Activated gamma-delta T cell treated with Interleukin-2 at 50 U/mL for 16 hours (primary cell): ENCODE measurements at regions not wholly inside any gene's neighbourhood (a gene's known extent, or its start where the extent isn't known, plus 50 kb on each side); places are given as distances from the start of the nearest gene placed in this dataset.
A peak's percentile ranks its signal among the peaks of the same experiment; 100 is the strongest.
"Not testable (repeated sequence)": the region's sequence is repeated elsewhere in the genome, so short reads cannot be mapped to it uniquely, and the experiment has no call there.

Experiments used
- DNase-seq: peaks from one replicate; pipeline ENCODE4 v3.0.0-alpha.2; 2020

GRCh38 chr20:30297878-30298595 lies 959.4 kb upstream of the DEFB115 start:
- DNase-seq: not testable (repeated sequence)

- not testable (repeated sequence) for DNase-seq
Measured at GRCh38 chr20:30300220-30300642, 957.2 kb upstream of the DEFB115 start.

DNA sequence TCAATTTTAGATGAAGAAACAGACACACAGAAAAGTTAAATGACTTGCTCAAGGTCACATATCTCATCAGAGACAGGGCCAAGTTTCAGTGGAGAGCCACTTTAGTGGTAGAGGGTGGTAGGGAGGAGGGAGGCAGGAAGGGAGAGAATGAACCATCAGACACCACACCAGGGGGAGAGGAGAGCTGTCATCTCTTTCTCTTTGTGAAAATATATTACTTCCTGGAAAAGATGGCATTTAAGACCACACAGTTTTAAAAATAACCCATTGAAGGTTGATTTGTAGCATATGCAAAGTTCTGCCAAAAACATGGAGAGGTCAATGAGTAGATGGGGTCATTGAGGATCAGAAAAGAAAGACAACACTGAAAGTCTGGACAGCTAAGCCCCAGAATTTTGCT lies 954.7 kb upstream of the DEFB115 start:
- DNase-seq: not testable (repeated sequence)

- not testable (repeated sequence) for DNase-seq
Measured at GRCh38 chr20:30309938-30310337, 947.5 kb upstream of the DEFB115 start.

- DNase-seq: not testable (repeated sequence)
Measured at GRCh38 chr20:30310385-30310784, 947.1 kb upstream of the DEFB115 start.

- DNase-seq: not testable (repeated sequence)
Measured at GRCh38 chr20:30312220-30312619, 945.2 kb upstream of the DEFB115 start.

- DNase-seq: not testable (repeated sequence)
Measured at GRCh38 chr20:30313660-30314059, 943.8 kb upstream of the DEFB115 start.

DNA sequence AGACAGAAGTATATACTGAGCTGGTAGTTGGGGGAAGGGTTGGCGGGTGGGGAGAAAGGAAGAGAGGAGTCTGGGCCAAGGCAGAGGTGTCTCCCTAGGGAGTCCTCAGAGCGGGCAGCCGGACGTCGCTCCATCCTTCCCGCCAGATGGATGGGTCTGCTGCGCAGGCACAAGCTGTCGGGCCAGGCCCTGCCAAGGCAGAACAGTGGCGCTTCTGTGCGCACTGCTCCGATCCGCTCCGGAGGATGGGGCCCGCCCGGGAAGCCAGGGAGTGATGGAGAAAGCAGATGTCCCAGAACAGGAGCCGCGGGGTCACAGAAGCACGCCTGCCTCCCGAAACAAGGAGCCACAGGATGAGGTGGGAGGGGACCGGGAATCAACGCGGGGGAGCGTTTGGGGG lies 941.4 kb upstream of the DEFB115 start:
- DNase-seq: not testable (repeated sequence)

DNA sequence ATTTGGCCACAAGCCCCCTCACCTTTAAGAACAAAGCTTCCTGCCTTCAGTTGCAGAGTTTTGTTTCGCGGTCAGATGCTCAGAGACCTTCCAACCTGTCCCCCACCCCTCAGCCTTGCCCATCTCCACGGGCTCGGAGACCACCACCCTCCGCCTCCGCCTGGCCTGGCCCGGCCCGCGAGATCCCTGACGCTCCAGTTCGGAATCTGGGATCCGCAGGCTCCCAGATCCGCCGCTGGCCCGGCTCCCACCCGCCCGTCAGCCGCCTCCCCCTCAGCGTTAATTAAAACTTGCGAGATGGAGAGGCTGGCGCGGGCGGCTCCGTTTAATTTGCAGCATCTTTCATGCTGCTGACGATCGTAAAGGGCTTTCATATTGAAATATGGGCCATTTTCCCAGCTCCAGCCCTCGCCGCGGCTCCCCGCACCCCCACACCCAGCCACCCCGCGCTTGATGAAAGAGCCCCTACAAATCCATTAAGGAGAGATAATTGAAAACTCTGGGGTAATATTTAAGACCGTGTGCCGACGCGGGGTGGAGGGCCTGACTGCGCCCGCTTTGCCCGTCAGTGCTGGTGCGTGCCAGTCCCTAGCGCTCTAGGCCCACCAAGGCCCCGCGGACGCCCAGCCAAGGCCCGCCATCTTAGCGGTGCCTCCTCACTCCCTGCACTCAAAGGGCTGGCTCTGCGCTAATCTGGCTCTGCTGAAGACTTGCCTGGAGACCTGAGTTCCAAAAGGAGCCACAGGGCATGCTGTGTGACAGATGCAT lies 940.7 kb upstream of the DEFB115 start:
- DNase-seq: not testable (repeated sequence)

DNA sequence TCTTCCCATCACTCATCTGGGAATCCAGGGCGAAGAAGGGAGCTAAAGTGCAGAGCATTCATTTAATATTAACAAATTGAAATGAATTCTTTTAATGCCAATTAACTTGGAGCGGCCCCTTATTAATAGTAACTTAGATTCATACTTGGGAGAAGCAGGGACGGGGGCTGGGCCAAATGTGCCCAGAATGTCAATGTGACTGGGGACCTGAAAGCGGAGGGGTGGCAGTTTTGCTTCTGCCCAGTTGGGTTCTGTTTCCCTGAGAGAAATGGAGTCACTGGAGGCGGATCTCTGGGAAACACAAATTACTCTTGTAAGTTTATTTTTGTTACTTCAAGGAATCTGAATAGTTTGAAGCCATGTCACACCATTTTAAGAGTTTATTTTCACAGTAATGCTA lies 923.7 kb upstream of the DEFB115 start:
- DNase-seq: not testable (repeated sequence)

GRCh38 chr20:30337556-30337955 lies 919.9 kb upstream of the DEFB115 start:
- DNase-seq: not testable (repeated sequence)

GRCh38 chr20:30348932-30349331 lies 908.5 kb upstream of the DEFB115 start:
- not testable (repeated sequence) for DNase-seq

- not testable (repeated sequence) for DNase-seq
Measured at GRCh38 chr20:30356854-30357467, 900.5 kb upstream of the DEFB115 start.

- DNase-seq: not testable (repeated sequence)
Measured at GRCh38 chr20:30361756-30362155, 895.7 kb upstream of the DEFB115 start.

GRCh38 chr20:30376430-30376766 lies 881.1 kb upstream of the DEFB115 start:
- DNase-seq: not testable (repeated sequence)

- DNase-seq: peak; percentile 82
Measured at GRCh38 chr20:30376767-30377658, 880.5 kb upstream of the DEFB115 start.

DNA sequence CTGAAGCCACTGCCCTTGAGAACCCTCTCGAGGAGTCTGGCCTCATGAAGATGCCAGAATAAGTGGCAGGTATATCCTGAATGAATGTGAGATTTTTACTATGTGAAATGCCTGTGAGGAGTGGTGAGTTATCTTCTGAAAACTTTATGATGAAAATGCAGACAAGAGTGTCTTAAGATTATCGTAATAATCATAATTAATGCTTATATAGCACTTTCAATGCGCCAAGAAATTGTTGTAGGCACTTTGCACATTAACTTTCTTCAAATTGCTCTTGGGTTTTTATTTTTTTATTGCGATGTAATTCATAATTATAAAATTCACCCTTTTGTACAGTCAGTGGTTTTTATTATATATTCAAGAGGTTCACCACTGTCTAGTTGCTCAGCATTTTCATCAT lies 879.1 kb upstream of the DEFB115 start:
- DNase-seq: not testable (repeated sequence)

GRCh38 chr20:30378721-30379120 lies 878.7 kb upstream of the DEFB115 start:
- DNase-seq: not testable (repeated sequence)

DNA sequence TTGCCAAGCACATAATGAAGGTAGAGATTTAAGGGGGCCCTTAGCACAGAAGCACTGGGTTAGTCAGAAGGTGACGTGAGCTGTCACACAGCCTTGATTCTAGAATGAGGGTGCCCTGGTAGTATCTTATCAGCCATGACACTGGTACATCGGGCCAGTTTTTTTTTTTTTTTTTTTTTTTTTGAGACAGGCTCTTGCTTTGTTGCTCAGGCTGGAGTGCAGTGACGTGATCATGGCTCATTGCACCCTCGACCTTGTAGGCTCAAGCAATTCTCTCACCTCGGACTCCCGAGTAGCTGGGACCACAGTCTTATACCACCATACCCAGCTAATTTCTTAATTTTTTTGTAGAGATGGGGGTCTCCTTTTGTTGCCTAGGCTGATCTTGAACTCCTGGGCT lies 872.6 kb upstream of the DEFB115 start:
- DNase-seq: not testable (repeated sequence)

- not testable (repeated sequence) for DNase-seq
Measured at GRCh38 chr20:30386099-30386498, 871.4 kb upstream of the DEFB115 start.

GRCh38 chr20:30387823-30388222 lies 869.6 kb upstream of the DEFB115 start:
- DNase-seq: not testable (repeated sequence)

DNA sequence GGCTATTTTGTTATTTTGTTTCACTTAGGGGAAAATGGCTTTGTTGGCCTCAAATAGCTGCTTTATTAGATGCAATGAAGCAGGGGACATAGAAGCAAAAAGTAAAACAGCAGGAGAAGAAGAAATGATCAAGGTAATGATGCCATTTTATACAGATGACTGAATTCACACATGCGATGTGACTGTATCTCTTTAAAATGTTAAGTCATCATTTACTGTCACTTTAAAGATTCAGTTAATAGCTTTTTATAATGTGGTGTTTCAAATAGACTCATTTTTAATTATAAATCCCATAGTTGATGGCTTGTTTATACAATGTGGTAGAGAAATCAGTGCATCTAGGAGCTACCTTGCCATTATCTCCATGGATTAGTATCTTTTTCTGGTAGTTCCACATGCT lies 863.9 kb upstream of the DEFB115 start:
- DNase-seq: not testable (repeated sequence)

GRCh38 chr20:30397111-30397510 lies 860.4 kb upstream of the DEFB115 start:
- DNase-seq: not testable (repeated sequence)
